Coronary artery (tissue), 2 donors: ENCODE measurements at regions not wholly inside any gene's neighbourhood (a gene's known extent, or its start where the extent isn't known, plus 50 kb on each side); places are given as distances from the start of the nearest gene placed in this dataset.

Experiments
- DNase-seq: peaks from one replicate; pipeline ENCODE4 v3.0.0-alpha.2; 2017; ENCODE audit warnings: low spot score
- H3K27ac ChIP-seq, 2 donors: fragments of 200-600 bp; sonication (generic); one replicate each; pipeline ENCODE4 v1.5.1; 2016 to 2019
- H3K4me3 ChIP-seq: fragments of 200-600 bp; sonication (generic); 2 replicates; pipeline ENCODE4 v1.5.1; 2016; ENCODE audit warnings: mild to moderate bottlenecking, moderate library complexity
- TF ChIP-seq, protein P1 (sequence below): fragments of 200-600 bp; sonication (generic); IDR thresholded peaks from one replicate; pipeline ENCODE4 v1.5.1; 2019; ENCODE audit warnings: antibody characterized with exemption

- H3K27ac ChIP-seq, result no peak overlapping the region
- DNase-seq, result no peak
- TF ChIP-seq, protein P1, sequence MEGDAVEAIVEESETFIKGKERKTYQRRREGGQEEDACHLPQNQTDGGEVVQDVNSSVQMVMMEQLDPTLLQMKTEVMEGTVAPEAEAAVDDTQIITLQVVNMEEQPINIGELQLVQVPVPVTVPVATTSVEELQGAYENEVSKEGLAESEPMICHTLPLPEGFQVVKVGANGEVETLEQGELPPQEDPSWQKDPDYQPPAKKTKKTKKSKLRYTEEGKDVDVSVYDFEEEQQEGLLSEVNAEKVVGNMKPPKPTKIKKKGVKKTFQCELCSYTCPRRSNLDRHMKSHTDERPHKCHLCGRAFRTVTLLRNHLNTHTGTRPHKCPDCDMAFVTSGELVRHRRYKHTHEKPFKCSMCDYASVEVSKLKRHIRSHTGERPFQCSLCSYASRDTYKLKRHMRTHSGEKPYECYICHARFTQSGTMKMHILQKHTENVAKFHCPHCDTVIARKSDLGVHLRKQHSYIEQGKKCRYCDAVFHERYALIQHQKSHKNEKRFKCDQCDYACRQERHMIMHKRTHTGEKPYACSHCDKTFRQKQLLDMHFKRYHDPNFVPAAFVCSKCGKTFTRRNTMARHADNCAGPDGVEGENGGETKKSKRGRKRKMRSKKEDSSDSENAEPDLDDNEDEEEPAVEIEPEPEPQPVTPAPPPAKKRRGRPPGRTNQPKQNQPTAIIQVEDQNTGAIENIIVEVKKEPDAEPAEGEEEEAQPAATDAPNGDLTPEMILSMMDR, result no peak
- no peak overlapping the region for H3K4me3 ChIP-seq
These were observed 882.9 kb upstream of the ZEB2 start for GRCh38 chr2:145402706-145403277.

GRCh38 chr2:145399131-145399530 is 879.2 kb upstream of the ZEB2 start:
- DNase-seq, result no peak
- TF ChIP-seq, protein P1, result no peak
- Histone ChIP-seq H3K27ac (no peak overlapping the region), H3K4me3 (no peak overlapping the region)

DNA sequence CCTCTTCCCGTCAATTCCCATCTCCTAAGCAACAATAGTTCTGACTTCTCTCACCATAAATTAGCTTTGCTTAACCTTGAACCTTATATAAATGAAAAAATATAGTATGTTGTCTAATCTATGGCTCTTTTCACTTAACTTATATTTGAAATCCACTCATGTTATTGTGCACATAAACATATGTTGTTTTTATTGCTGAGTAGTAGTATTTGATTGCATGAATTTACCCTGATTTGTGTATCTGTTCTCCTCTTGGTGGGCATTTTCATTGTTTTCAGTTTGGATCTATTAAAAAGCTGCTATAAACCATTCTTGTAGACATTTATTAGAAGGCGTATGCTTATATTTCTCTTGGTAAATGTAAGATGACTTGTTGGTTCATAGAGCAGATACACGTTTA is 874.3 kb upstream of the ZEB2 start:
- Histone ChIP-seq H3K27ac (no peak overlapping the region), H3K4me3 (no peak overlapping the region)
- TF ChIP-seq, protein P1, result no peak
- no peak for DNase-seq

DNA sequence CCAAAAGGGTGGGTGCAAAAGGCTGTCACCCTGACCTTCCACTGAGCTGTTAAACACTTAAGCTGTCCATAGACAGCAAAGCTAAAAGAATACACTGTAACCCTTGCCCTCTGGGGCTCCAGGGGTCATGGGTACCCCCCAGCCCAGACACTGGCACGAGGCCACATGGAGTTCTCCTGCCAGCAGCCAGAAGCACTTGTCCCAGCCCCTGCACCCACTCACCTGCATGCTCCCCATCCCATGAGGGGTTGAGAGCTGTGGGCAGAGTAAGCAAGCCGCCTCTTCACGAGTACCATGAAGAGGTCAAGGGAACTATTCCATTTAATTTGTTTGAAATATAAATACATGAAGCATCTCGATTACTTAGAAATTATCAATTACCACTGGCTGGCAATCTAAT is 867.1 kb upstream of the ZEB2 start:
- Histone ChIP-seq H3K27ac (no peak overlapping the region), H3K4me3 (no peak overlapping the region)
- DNase-seq, result no peak
- TF ChIP-seq, protein P1, result no peak

DNA sequence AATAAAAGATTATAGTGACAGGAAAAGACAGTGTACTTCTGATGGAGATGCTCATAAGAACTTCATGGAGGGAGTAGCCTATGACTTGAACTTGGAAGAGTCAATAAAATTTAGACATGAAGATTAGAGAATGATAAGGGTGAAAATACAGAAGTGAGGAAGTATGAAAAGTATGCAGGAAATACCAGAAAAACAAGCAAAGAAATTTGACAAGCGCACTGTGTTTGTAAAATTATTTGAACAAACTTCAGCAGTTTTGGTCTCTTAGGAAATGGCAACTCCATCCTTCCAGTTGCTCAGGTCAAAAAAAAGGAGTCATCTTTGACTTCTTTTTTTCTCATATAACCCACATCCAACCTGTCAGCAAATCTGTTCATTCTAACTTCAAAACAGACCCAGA is 864.0 kb upstream of the ZEB2 start:
- no peak overlapping the region for H3K4me3 ChIP-seq
- DNase-seq, result no peak
- TF ChIP-seq, protein P1, result no peak
- no peak overlapping the region for H3K27ac ChIP-seq

GRCh38 chr2:145380436-145381017 is 860.6 kb upstream of the ZEB2 start:
- no peak for DNase-seq
- TF ChIP-seq, protein P1, result no peak
- Histone ChIP-seq H3K4me3 (no peak overlapping the region), H3K27ac (no peak overlapping the region)

DNA sequence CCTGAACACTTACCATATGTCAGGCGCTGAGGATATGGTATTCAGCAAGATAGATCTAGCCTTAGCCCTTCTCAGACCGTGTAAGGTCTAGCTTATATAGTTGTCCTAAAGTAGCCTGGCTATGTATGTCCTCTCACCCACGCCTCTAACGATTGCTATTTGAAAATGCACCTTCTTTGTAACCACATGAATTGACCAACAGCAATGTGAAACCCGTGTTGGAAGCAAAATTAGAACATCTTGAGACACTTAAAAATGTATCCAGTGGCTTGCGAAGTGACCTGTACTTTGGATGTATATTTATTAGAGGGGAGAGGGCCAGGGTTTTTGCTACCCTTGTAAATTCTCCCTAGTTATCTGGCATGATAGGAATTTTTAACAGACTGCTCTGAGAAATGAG is 860.0 kb upstream of the ZEB2 start:
- TF ChIP-seq, protein P1, result no peak
- Histone ChIP-seq H3K27ac (no peak overlapping the region), H3K4me3 (no peak overlapping the region)
- DNase-seq, result no peak
